ENCODE measurements at regions not wholly inside any gene's neighbourhood (a gene's known extent, or its start where the extent isn't known, plus 50 kb on each side); places are given as distances from the start of the nearest gene placed in this dataset.
"Not testable (repeated sequence)": the region's sequence is repeated elsewhere in the genome, so short reads cannot be mapped to it uniquely, and the experiment has no call there.

GRCh38 chrX:56343219-56343618 lies 111.1 kb downstream of the KLF8 start:
- no peak for DNase-seq (ENCODE audit: unreplicated experiment)
- intact Hi-C loops (cut with micrococcal nuclease): no loop called here
- Mint-ChIP-seq H3K36me3 (ENCODE audit: insufficient read depth, unreplicated experiment) (no peaks in the 10 kb centered on the region), H3K9me3 (ENCODE audit: unreplicated experiment) (peaks cover 7% of the 10 kb centered on the region), H3K4me1 (ENCODE audit: insufficient read depth, unreplicated experiment) (no peaks in the 10 kb centered on the region), H3K4me3 (ENCODE audit: unreplicated experiment) (no peak overlapping the region), H3K27ac (ENCODE audit: low read depth, unreplicated experiment) (no peak overlapping the region), H3K27me3 (ENCODE audit: insufficient read depth, unreplicated experiment) (peaks cover 33% of the 10 kb centered on the region)
- CTCF ChIA-PET: no interaction called here
- BruUV-seq (replicated peaks): no TSS peak
- TF ChIP-seq CTCF (IDR thresholded peaks at IDR 0.05; ENCODE audit: unreplicated experiment): no peak
- POLR2A ChIA-PET: no interaction called here

GRCh38 chrX:56343664-56344063 lies 111.5 kb downstream of the KLF8 start:
- ChIA-PET POLR2A (no interaction called here), CTCF (no interaction called here)
- Mint-ChIP-seq H3K27ac (ENCODE audit: low read depth, unreplicated experiment) (no peak overlapping the region), H3K36me3 (ENCODE audit: insufficient read depth, unreplicated experiment) (no peaks in the 10 kb centered on the region), H3K4me3 (ENCODE audit: unreplicated experiment) (no peak overlapping the region), H3K27me3 (ENCODE audit: insufficient read depth, unreplicated experiment) (peaks cover 29% of the 10 kb centered on the region), H3K9me3 (ENCODE audit: unreplicated experiment) (peaks cover 7% of the 10 kb centered on the region), H3K4me1 (ENCODE audit: insufficient read depth, unreplicated experiment) (no peaks in the 10 kb centered on the region)
- no TSS peak for BruUV-seq (replicated peaks)
- intact Hi-C loops (cut with micrococcal nuclease): no loop called here
- DNase-seq (ENCODE audit: unreplicated experiment): no peak
- no peak for TF ChIP-seq CTCF (IDR thresholded peaks at IDR 0.05; ENCODE audit: unreplicated experiment)

GRCh38 chrX:56358145-56358544 lies 126.0 kb downstream of the KLF8 start:
- BruUV-seq (replicated peaks); POLR2A ChIA-PET; H3K4me1 Mint-ChIP-seq (ENCODE audit: insufficient read depth, unreplicated experiment); H3K27ac Mint-ChIP-seq (ENCODE audit: low read depth, unreplicated experiment); DNase-seq (ENCODE audit: unreplicated experiment); H3K9me3 Mint-ChIP-seq (ENCODE audit: unreplicated experiment); intact Hi-C loops (cut with micrococcal nuclease); H3K36me3 Mint-ChIP-seq (ENCODE audit: insufficient read depth, unreplicated experiment); H3K4me3 Mint-ChIP-seq (ENCODE audit: unreplicated experiment): not testable (repeated sequence)
- H3K27me3 Mint-ChIP-seq (ENCODE audit: insufficient read depth, unreplicated experiment): peaks cover 11% of the 10 kb centered on the region
- CTCF ChIA-PET: interaction anchor here (0.6 kb wide), 1 partner anchor 1433 kb away, joined by 3 read pairs; no protein-coding TSS in a partner anchor

- intact Hi-C loops (cut with micrococcal nuclease); H3K36me3 Mint-ChIP-seq (ENCODE audit: insufficient read depth, unreplicated experiment); H3K27me3 Mint-ChIP-seq (ENCODE audit: insufficient read depth, unreplicated experiment); BruUV-seq (replicated peaks); H3K4me1 Mint-ChIP-seq (ENCODE audit: insufficient read depth, unreplicated experiment); H3K4me3 Mint-ChIP-seq (ENCODE audit: unreplicated experiment); CTCF ChIA-PET; H3K27ac Mint-ChIP-seq (ENCODE audit: low read depth, unreplicated experiment); DNase-seq (ENCODE audit: unreplicated experiment); H3K9me3 Mint-ChIP-seq (ENCODE audit: unreplicated experiment): not testable (repeated sequence)
- POLR2A ChIA-PET: interaction anchor here (0.8 kb wide), 1 partner anchor 9 kb away, joined by 3 read pairs; no protein-coding TSS in a partner anchor
These were observed 133.0 kb downstream of the KLF8 start for GRCh38 chrX:56365171-56365570.

- no peak for TF ChIP-seq CTCF (IDR thresholded peaks at IDR 0.05; ENCODE audit: unreplicated experiment)
- no peak for DNase-seq (ENCODE audit: unreplicated experiment)
- intact Hi-C loops (cut with micrococcal nuclease): no loop called here
- no peak overlapping the region for H3K27ac Mint-ChIP-seq (ENCODE audit: low read depth, unreplicated experiment)
- POLR2A ChIA-PET: no interaction called here
- no peak overlapping the region for H3K4me3 Mint-ChIP-seq (ENCODE audit: unreplicated experiment)
- CTCF ChIA-PET: no interaction called here
- H3K36me3 Mint-ChIP-seq (ENCODE audit: insufficient read depth, unreplicated experiment): no peaks in the 10 kb centered on the region
- no peaks in the 10 kb centered on the region for H3K4me1 Mint-ChIP-seq (ENCODE audit: insufficient read depth, unreplicated experiment)
- no TSS peak for BruUV-seq (replicated peaks)
- peaks cover 7% of the 10 kb centered on the region for H3K9me3 Mint-ChIP-seq (ENCODE audit: unreplicated experiment)
- H3K27me3 Mint-ChIP-seq (ENCODE audit: insufficient read depth, unreplicated experiment): peaks cover 9% of the 10 kb centered on the region
These were observed 134.7 kb downstream of the KLF8 start for GRCh38 chrX:56366901-56367300.

All from MCF 10A (cell line).